ENCODE measurements at regions not wholly inside any gene's neighbourhood (a gene's known extent, or its start where the extent isn't known, plus 50 kb on each side); places are given as distances from the start of the nearest gene placed in this dataset.

GRCh38 chr15:31456354-31457060 is 129.9 kb downstream of the KLF13 start:
- no peak for DNase-seq

GRCh38 chr15:31457161-31457560 is 130.5 kb downstream of the KLF13 start:
- no peak for DNase-seq

GRCh38 chr15:31457631-31458526 is 131.2 kb downstream of the KLF13 start:
- no peak for DNase-seq

- DNase-seq, result peak; percentile 77 to 94
These were observed 132.2 kb downstream of the KLF13 start for GRCh38 chr15:31458596-31459399.

GRCh38 chr15:31459400-31459748 is 132.7 kb downstream of the KLF13 start:
- no peak for DNase-seq

- no peak for DNase-seq
These were observed 134.7 kb downstream of the KLF13 start for GRCh38 chr15:31461375-31461774.

GRCh38 chr15:31461911-31462480 is 135.4 kb downstream of the KLF13 start:
- DNase-seq, result no peak

GRCh38 chr15:31463521-31464102 is 137.0 kb downstream of the KLF13 start:
- DNase-seq, result no peak

- no peak for DNase-seq
These were observed 137.8 kb downstream of the KLF13 start for GRCh38 chr15:31464216-31465082.

GRCh38 chr15:31465083-31465955 is 138.7 kb downstream of the KLF13 start:
- DNase-seq, result no peak

GRCh38 chr15:31467361-31467760 is 140.7 kb downstream of the KLF13 start:
- no peak for DNase-seq

- DNase-seq, result no peak
These were observed 142.5 kb downstream of the KLF13 start for GRCh38 chr15:31468911-31469785.

- DNase-seq, result no peak
These were observed 143.3 kb downstream of the KLF13 start for GRCh38 chr15:31469786-31470525.

- no peak for DNase-seq
These were observed 144.1 kb downstream of the KLF13 start for GRCh38 chr15:31470756-31471155.

- DNase-seq, result no peak
These were observed 145.2 kb downstream of the KLF13 start for GRCh38 chr15:31471731-31472430.

- DNase-seq, result peak; percentile 54 to 75
These were observed 146.2 kb downstream of the KLF13 start for GRCh38 chr15:31472636-31473384.

- DNase-seq, result no peak
These were observed 146.9 kb downstream of the KLF13 start for GRCh38 chr15:31473385-31474058.
